Breast epithelium (tissue), 4 donors: ENCODE measurements at regions not wholly inside any gene's neighbourhood (a gene's known extent, or its start where the extent isn't known, plus 50 kb on each side); places are given as distances from the start of the nearest gene placed in this dataset.

Source experiments
- DNase-seq, 2 donors: peaks; one replicate each; pipeline ENCODE4 v3.0.0-alpha.2; 2019; ENCODE audit warnings: low spot score in 2 of 2
- H3K27ac ChIP-seq, 2 donors: fragments of 200-600 bp; sonication (generic) in 1 of 2; one replicate each; pipeline ENCODE4 v1.5.1; 2016 to 2019; ENCODE audit warnings: mild to moderate bottlenecking in 1 of 2
- H3K27me3 ChIP-seq, 2 donors: fragments of 200-600 bp; sonication (generic) in 1 of 2; one replicate each; pipeline versions ENCODE4 v1.5.1 to v1.6.0; 2017 to 2019; ENCODE audit warnings: control low read depth in 1 of 2, mild to moderate bottlenecking in 1 of 2
- H3K36me3 ChIP-seq: fragments of 200-600 bp; one replicate; pipeline ENCODE4 v1.5.1; 2019
- H3K4me1 ChIP-seq, 2 donors: fragments of 200-600 bp; sonication (generic); one replicate each; pipeline ENCODE4 v1.5.1; 2016 to 2019; ENCODE audit warnings: control low read depth in 1 of 2
- H3K4me3 ChIP-seq, 3 donors: fragments of 200-600 bp; sonication (generic); 1 replicate in 2 of 3; 2 replicates in 1 of 3; pipeline ENCODE4 v1.5.1; 2016 to 2019; ENCODE audit warnings: mild to moderate bottlenecking in 3 of 3, moderate library complexity in 2 of 3
- H3K9me3 ChIP-seq, 2 donors: fragments of 200-600 bp; sonication (generic) in 1 of 2; one replicate each; pipeline ENCODE4 v1.5.1; 2016 to 2019; ENCODE audit warnings: control low read depth in 1 of 2
- POLR2A ChIP-seq: fragments of 450-650 bp; IDR thresholded peaks from one replicate; pipeline ENCODE4 v1.6.1; 2016; ENCODE audit warnings: antibody characterized with exemption, mild to moderate bottlenecking, moderate library complexity
- POLR2AphosphoS5 ChIP-seq, 3 donors: sonication (generic); formaldehyde crosslinking; IDR thresholded peaks; one replicate each; pipeline ENCODE4 v1.6.1; 2017; ENCODE audit warnings: antibody characterized with exemption in 3 of 3
- intact Hi-C: fragments of 100-400 bp; cut with DNase I; formaldehyde crosslinking; loops from one replicate; pipeline ENCODE4 v1.15.1; 2023; ENCODE audit warnings: low total_unique reads
- TF ChIP-seq, protein P1 (sequence below), 3 donors: fragments of 450-650 bp; IDR thresholded peaks; one replicate each; pipeline ENCODE4 v1.5.1; 2016 to 2017; ENCODE audit warnings: antibody characterized with exemption in 3 of 3, mild to moderate bottlenecking in 3 of 3, moderate library complexity in 3 of 3

DNA sequence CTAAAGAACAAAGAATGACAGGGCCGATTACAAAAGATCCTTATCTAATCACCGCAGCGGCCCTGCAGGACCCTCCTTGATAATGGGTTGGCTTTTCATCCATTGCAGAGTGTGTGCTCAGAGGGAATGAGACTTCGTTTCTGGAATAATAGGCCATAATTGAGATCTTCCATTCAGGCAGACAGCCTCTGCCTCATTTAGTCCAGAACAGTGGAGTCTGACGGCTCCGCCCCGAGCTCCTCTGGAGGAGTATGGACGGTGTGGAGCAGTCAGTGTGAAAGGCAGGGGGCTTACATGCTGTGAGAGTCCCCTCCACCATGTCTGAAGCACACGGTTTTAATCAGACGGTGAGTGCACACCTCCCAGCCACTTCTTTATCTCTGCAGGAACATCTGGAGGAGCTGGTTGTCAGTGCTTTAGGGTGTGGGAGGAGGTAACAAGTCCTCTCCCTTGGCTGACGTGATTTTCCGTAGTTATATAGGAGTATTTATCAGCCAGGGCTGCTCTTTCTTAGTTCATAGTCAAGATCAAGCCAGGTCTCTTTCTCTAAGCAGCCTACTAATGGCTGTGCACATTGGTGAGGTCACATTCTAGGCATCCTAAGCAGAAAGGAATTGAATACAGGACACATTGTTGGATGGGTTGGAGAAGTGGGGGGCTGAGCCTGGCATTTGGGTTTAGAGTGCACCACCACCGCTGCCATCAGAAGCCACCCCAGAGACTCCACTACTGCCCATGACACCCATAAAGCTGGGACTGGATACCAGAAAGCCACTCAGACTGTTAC is 1477.9 kb downstream of the TBC1D22A start:
- no peaks in the 10 kb centered on the region for H3K36me3 ChIP-seq

DNA sequence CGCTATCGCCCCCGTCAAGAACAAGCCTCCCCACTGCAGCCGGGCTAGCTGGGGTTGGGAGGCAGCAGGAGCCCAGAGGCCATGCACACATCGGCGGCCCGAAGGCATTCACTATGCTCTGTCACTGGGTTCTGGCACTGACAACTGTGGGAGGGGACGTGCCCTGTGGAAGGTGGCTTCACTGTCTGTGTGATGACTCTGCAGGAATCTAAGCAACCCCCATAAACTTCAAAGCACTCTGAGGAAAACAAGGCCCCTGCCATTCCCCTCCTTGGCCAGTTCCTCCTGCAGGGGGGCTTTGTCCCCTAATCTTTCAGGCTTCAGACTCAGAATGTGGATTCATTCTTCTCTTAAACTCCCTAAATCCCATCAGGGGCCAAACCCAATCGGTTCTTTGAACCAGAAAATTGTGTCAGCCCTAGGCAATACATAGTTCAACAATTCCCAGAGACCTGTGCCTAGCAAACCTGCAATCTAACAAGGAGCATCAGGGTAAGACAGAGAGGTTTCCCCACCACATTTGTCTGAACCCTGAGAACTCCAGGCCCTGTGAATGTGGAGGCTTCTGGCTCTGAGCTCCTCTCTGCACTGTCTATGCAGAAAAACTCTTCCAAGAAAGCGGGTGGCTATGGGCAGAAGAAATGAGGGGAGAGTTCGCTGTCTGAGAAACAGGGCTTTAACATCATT is 1477.2 kb downstream of the TBC1D22A start:
- DNase-seq, result no peak

More for the DNA sequence above, 1477.9 kb downstream of the TBC1D22A start:
- no peaks in the 10 kb centered on the region for H3K9me3 ChIP-seq
- no peak overlapping the region for H3K27ac ChIP-seq
- intact Hi-C loops, result loop anchor here (5.0 kb wide), 1 partner anchor 883 kb away; no protein-coding TSS in a partner anchor
- no peaks in the 10 kb centered on the region for H3K4me1 ChIP-seq
- H3K27me3 ChIP-seq, result peaks cover 0 to 15% of the 10 kb centered on the region in 2 donors
- TF ChIP-seq, protein P1, sequence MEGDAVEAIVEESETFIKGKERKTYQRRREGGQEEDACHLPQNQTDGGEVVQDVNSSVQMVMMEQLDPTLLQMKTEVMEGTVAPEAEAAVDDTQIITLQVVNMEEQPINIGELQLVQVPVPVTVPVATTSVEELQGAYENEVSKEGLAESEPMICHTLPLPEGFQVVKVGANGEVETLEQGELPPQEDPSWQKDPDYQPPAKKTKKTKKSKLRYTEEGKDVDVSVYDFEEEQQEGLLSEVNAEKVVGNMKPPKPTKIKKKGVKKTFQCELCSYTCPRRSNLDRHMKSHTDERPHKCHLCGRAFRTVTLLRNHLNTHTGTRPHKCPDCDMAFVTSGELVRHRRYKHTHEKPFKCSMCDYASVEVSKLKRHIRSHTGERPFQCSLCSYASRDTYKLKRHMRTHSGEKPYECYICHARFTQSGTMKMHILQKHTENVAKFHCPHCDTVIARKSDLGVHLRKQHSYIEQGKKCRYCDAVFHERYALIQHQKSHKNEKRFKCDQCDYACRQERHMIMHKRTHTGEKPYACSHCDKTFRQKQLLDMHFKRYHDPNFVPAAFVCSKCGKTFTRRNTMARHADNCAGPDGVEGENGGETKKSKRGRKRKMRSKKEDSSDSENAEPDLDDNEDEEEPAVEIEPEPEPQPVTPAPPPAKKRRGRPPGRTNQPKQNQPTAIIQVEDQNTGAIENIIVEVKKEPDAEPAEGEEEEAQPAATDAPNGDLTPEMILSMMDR (IDR thresholded peaks at IDR 0.05), result no peak
- TF ChIP-seq POLR2A, result no peak
- TF ChIP-seq POLR2AphosphoS5 (IDR thresholded peaks at IDR 0.05), result no peak
- H3K4me3 ChIP-seq, result no peak overlapping the region
- no peak for DNase-seq

DNA sequence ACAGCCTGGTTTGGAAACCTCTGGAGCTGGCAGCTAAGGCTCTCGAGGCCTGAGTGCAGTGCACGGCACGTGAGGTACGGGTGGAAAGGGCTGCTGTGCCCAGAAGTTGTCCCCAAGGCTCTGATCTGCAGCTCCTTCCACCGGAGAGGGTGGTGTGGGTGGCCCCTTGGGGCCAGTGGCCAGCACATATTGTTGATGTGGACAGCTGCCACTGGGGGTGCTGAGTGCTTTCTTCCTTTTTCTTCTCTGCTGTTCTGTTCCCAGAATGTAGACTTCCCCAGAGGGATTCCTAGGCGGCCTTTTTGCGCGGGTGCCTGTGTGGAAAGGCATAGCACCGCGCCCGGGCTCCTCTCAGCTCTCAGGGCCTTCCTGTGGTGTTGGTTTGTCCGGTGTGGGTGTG is 1476.5 kb downstream of the TBC1D22A start:
- TF ChIP-seq POLR2AphosphoS5 (IDR thresholded peaks at IDR 0.05), result no peak
- TF ChIP-seq, protein P1 (IDR thresholded peaks at IDR 0.05), result no peak
- no peak for TF ChIP-seq POLR2A
- Histone ChIP-seq H3K36me3 (no peaks in the 10 kb centered on the region), H3K4me3 (no peak overlapping the region), H3K27ac (no peak overlapping the region), H3K27me3 (peaks cover 0 to 7% of the 10 kb centered on the region in 2 donors), H3K9me3 (peaks cover 2% of the 10 kb centered on the region in 2 donors), H3K4me1 (no peaks in the 10 kb centered on the region)
- no peak for DNase-seq
- intact Hi-C loops, result no loop called here

More for the DNA sequence above, 1477.2 kb downstream of the TBC1D22A start:
- H3K4me3 ChIP-seq, result no peak overlapping the region
- H3K9me3 ChIP-seq, result no peaks in the 10 kb centered on the region
- no peaks in the 10 kb centered on the region for H3K36me3 ChIP-seq
- no peak overlapping the region for H3K27ac ChIP-seq
- TF ChIP-seq POLR2AphosphoS5 (IDR thresholded peaks at IDR 0.05), result no peak
- TF ChIP-seq POLR2A, result no peak
- TF ChIP-seq, protein P1 (IDR thresholded peaks at IDR 0.05), result no peak
- intact Hi-C loops, result loop anchor here (5.0 kb wide), 1 partner anchor 882 kb away; no protein-coding TSS in a partner anchor
- H3K27me3 ChIP-seq, result peaks cover 0 to 14% of the 10 kb centered on the region in 2 donors
- H3K4me1 ChIP-seq, result no peaks in the 10 kb centered on the region

DNA sequence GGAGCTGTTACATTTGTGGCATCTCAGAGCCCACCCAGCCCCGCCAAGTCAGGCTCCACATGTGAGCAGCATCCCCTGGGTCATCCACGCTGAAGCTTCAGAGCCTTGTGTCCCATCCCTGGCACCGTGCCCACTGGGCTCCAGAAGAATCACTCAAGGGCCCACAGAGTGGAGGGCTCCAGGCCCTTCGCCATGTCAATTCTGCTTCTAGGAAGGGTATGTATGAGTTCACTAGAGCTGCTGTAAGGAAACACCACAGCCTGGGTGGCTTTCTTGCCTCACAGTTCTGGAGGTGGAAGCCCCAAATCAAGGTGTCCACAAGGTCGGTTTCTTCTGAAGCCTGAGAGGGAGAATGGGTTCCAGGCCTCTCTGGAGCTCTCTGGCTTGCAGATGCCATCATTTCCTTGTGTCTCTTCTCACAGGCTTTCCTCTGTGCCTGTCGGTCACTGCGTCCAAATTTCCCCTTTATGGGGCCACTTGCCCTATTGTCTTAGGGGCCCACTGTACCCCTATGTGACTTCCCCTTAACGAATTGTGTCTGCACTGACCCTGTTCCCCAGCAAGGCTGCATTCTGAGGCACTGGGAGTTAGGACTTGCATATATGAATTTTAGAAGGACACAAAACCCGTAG is 1476.0 kb downstream of the TBC1D22A start:
- H3K36me3 ChIP-seq, result no peaks in the 10 kb centered on the region
- no peak for DNase-seq
- peaks cover 0 to 3% of the 10 kb centered on the region in 2 donors for H3K27me3 ChIP-seq
- peaks cover 4 to 8% of the 10 kb centered on the region in 2 donors for H3K9me3 ChIP-seq
- H3K4me1 ChIP-seq, result no peaks in the 10 kb centered on the region
- H3K4me3 ChIP-seq, result no peak overlapping the region
- H3K27ac ChIP-seq, result no peak overlapping the region
- intact Hi-C loops, result no loop called here
- TF ChIP-seq, protein P1 (IDR thresholded peaks at IDR 0.05), result no peak
- TF ChIP-seq POLR2AphosphoS5 (IDR thresholded peaks at IDR 0.05) (no peak), POLR2A (no peak)
